IPS-NIHi11 (cell line): ENCODE measurements at regions not wholly inside any gene's neighbourhood (a gene's known extent, or its start where the extent isn't known, plus 50 kb on each side); places are given as distances from the start of the nearest gene placed in this dataset.

Experiments used
- DNase-seq: peaks from one replicate; pipeline ENCODE4 v3.0.0; 2012; ENCODE audit warnings: mixed read lengths, low spot score

DNA sequence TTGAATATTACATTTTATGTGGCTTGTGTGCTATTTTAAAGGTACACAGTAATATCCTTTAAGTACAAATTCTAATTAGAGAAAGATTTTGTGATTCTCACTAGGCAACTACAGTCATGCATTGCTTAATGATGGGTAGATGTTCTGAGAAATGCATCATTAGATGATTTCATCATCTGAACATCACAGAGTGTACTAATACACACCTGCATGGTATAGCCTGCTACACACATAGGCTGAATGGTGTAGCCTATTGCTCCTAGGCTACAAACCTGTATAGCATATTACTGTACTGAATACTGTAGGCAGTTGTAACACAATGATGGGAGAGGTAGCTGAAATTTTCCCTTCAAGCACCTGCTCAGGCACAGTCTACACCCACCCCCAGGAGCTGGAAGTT lies 217.4 kb upstream of the EOMES start:
- no peak for DNase-seq

DNA sequence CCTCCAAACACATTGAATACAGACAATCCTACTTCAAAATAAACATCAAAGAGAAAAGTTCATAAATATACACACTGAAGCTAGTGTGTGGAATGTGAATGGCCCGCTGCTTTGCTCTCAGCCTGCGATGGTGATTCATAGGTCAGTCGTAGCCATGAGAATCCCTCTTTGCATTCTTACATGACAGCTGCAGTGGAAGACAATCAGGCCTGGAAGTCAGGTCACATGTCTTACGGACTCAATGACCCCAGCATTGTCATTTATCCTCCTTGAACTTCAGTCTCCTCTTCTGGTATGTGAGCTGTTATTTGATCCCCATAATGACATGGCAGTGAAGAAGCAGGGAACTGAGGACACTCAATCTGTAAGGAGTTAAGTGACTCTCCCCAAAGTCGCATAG lies 217.8 kb upstream of the EOMES start:
- DNase-seq: no peak

- DNase-seq: peak; percentile 33
These were observed 221.0 kb upstream of the EOMES start for GRCh38 chr3:27943106-27943505.

GRCh38 chr3:27945229-27945628 lies 223.1 kb upstream of the EOMES start:
- no peak for DNase-seq

GRCh38 chr3:27960133-27960532 lies 238.0 kb upstream of the EOMES start:
- DNase-seq: no peak

GRCh38 chr3:27963519-27963918 lies 241.4 kb upstream of the EOMES start:
- no peak for DNase-seq

DNA sequence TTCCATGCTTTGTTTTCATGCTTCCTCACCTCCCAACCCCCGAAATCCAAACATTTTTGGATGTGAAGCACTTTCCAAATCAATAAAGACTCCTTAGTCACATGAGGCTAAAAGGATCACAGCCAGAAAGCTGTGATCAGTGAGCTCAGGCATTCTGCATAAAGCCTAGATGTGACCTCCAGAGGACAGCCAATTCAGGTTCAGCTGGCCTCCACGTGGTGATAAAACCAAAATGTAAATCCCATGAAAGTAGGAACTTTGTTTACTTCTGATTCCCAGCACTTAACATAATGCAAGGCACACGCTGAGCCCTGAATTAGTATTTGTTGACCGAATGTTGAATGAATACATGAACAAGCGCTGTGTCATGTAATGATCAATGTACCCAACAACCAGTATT lies 249.5 kb upstream of the EOMES start:
- no peak for DNase-seq

- DNase-seq: no peak
These were observed 254.8 kb upstream of the EOMES start for GRCh38 chr3:27976933-27977332.

GRCh38 chr3:27978440-27978839 lies 256.3 kb upstream of the EOMES start:
- no peak for DNase-seq

DNA sequence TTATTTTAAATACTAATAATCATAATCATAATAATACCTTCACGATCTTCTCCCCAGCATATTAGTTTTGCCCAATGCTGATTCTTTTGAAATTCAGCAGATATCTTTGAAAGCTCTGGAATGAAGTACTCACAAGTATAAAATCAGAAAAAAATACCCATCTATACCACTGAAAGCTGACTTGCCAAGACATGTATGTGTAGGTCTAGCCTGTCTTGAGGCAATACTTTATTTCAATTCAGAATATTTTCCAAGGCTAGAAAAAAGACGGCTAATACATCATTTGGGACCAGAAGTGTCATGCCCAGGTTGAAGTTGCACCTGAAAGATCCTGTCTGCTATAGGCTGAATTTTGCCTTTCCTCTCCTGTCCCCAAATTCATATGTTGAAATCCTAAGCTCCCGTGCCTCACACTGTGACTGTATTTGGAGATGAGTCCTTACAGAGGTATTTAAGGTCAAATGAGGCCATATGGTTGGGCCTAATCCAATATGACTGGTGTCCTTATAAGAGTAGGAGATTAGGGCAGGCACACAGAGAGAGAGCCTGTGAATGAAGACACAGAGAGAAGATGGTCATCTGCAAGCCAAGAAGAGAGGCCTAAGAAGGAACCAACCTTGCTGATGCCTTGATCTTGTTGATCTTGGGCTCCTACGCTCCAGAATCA lies 255.9 kb upstream of the CMC1 start:
- DNase-seq: no peak

GRCh38 chr3:27986234-27986879 lies 255.1 kb upstream of the CMC1 start:
- DNase-seq: peak; percentile 42

DNA sequence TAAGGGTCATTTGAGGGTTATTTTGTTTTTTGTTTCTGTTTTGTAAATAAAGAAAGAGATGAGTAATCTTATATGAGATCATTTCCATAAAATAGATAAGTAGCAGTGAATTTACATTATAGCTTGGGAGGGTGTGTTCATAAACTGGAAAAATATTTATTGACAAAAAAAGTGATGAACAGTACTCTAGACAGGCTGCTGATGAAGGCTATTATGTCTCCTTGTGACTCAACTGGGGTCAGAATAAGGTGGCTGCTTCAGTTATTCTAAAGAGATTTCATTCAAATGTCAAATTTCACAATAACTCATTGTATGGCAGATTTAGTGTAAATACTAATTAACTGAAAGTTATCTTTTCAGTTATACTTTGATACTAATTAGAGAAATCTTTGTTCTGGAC lies 251.1 kb upstream of the CMC1 start:
- DNase-seq: no peak

- DNase-seq: no peak
These were observed 250.6 kb upstream of the CMC1 start for GRCh38 chr3:27990837-27991236.

- no peak for DNase-seq
These were observed 248.4 kb upstream of the CMC1 start for GRCh38 chr3:27993051-27993450.

GRCh38 chr3:28000608-28001007 lies 240.8 kb upstream of the CMC1 start:
- DNase-seq: no peak

DNA sequence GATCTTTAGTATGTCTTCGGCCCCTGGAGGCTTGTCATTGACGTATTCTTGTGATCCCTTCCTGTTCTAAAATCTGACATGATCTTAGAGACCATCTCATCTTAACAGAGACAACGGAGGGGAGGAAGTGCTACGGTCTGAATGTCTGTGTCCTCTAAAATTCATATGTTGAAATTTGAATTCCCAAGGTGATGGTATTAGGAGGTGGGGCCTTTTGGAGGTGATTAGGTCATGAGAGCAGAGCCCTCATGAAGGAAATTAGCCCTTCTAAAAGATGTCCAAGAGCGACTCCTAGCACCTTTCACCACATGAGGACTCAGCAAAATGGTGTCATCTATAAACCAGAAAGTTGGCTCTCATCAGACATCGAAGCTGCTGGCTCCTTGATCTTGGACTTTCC lies 233.2 kb upstream of the CMC1 start:
- DNase-seq: no peak

DNA sequence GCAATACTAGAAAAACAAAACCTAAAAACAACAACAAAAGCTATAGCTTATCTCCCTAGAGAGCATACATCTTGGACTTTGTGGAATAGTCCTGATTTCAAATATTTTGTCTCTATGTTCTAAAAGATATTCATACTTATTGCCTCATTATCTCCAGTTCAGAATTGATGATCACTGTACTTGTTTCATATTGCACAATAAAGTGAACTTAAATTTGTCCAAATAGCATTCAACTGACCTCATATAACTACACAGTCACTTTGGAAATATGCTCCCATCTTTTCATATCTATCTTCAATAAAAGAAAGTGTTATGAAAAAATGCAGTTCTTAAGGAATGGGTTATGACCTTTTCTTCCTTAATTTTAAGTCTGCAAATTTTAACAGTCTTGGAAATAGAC lies 228.6 kb upstream of the CMC1 start:
- DNase-seq: no peak

DNA sequence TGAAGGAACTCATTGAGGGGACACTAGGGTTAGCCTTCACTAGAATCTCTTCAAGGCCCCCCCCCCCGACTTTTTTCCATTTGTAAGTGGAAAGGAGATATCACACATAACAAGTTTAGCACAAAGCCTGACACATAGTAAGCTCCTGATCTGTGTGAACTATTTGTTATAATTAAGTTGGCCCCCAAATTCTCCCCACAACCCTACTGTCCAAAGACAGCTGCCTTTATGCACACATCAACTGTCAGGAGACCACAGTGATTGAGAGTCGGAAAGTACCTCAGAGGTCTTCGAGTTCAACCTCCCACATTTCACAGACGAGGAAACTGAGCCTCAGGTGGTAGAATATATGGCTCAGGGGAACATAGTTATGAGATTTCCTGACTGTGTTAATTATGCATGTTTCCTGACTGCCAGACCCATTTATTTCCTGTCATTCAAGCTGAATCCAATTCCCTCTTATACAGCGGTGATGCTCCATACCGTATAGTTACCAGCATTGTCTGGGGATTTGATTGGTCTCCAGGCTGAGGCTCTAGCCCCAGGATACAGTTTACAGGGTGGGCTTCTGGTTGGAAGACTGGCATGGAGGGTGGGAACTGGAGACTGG lies 227.4 kb upstream of the CMC1 start:
- no peak for DNase-seq

GRCh38 chr3:28018925-28019718 lies 222.3 kb upstream of the CMC1 start:
- DNase-seq: no peak

DNA sequence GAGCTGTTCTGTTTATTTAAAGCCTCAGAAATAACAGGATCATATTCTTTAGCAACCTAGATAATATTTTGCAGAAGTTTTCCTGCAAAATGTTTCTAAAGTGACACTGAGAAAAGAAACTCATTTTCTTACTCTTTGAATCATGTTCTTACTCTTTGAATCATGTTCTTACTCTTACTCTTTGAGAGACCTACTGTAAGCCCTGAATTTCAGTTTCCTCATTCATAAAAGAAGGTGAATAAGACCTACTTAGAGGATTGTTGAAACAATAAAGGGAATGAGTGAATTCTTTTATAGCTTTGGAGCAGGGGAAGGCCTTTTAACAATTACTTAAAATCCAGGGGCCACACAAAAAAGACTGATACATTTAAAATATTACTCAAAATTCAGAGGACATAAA lies 221.7 kb upstream of the CMC1 start:
- DNase-seq: no peak

GRCh38 chr3:28022916-28023315 lies 218.5 kb upstream of the CMC1 start:
- DNase-seq: no peak

- no peak for DNase-seq
These were observed 212.9 kb upstream of the CMC1 start for GRCh38 chr3:28028554-28028953.
